ENCODE measurements at regions not wholly inside any gene's neighbourhood (a gene's known extent, or its start where the extent isn't known, plus 50 kb on each side); places are given as distances from the start of the nearest gene placed in this dataset.

DNA sequence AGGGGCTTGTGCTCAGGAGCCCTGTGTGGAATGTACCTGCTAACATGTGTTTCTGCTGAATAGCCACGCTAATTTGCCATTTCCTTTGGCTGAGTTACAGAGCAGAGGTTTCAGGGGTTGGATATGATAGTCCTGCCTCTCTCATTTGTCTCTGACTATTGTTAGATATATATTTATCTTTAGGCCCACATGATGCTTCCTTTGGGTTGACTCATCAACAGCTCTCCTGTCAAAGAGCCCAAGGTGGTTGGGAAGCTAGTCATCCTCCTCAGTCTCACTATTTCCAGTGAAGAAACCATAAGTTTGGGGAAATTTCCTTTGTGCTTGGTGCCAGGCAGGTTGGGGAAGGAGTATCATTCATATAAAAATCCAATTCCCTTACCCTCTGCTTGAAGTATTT, 1194.6 kb downstream of the ZPLD1 start:
- DNase-seq (ENCODE audit: low spot score), result no peak

DNA sequence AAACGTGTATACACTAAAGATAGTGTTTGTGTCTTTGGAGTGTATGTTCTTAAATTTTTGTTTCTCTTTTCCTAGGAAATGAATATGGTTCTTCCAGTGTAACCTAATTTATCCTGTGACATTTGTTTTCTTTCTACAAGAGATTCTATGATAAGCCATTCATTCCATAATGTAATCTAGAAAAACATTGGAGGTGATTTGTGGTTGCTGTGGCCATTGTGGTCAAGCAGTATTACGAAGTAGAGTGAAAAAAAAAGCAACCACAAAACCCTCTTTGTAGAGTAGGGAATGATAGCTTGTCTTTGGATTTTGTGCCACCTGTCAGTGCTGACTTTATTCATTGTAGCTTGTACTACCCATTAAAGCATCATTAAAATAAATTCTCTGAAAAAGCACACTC, 1209.6 kb downstream of the ZPLD1 start:
- DNase-seq (ENCODE audit: low spot score), result no peak

DNA sequence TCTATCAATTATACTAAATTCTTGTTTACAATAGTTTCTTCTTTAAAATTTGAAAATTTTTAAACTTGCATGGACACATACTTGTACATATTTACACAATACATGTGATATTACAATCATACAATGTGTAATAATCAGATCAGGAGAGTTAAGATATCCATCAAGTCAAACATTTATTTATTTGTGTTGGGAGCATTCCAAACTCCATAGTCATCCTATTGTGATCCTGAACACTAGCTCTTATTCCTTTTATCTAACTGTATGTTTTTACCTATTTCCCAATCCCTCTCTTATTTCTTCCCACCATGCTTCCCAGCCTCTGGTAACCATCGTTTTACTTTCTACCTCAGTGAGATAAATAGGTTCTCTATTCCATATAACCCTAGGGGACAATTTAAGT, 1219.2 kb downstream of the ZPLD1 start:
- no peak for DNase-seq (ENCODE audit: low spot score)

DNA sequence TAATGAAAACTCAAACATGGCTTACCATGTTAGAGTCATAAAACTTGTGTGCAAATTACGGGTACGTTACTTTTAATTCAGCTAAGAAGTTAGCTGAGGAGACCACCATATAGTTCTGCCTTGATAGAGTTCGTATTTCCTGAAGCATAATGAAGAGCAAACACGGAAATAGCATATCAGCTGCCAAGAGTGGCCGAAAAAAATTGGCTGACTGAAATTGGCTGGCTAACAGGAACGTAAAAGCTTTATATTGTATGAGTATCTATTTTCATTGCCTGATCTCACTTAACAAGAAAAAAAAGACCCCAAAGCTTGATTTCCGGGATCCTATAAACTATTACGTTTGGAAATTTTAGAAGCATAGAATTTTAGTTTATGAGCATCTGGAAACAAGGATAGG, 1222.9 kb downstream of the ZPLD1 start:
- no peak for DNase-seq (ENCODE audit: low spot score)

DNA sequence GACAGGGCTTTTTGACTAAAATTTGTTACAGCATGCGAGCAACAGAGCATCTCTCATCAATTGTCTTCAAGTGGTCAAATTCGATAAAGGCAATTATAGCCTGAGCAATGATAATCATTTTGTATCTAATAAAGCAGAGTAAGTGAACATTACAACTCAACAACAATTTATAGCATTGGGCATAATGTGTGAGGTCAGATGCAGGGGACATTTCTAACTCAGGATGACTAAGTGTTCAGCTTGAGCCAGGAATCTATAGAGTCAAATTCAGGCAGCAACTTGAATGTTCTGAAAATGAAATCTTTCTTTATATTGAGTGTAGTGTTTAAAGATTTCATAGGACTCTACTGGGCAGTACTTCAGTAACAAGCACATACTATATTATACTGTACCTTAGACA, 1226.0 kb downstream of the ZPLD1 start:
- DNase-seq (ENCODE audit: low spot score), result no peak

DNA sequence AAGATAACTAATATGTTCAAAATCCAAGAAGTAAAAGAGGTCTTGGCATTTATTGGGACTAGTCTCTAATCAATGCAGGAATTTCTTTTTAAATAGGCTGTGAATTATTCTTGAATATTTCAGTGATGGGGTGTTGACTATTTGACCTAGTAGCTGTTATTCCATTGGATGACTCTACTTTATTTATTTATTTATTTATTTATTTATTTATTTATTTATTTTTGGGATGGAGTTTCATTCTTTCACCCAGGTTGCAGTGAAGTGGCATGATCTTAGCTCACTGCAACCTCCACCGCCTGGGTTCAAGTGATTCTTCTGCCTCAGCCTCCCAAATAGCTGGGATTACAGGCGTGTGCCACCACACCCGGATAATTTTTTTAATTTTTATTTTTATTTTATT, 1227.8 kb downstream of the ZPLD1 start:
- no peak for DNase-seq (ENCODE audit: low spot score)

DNA sequence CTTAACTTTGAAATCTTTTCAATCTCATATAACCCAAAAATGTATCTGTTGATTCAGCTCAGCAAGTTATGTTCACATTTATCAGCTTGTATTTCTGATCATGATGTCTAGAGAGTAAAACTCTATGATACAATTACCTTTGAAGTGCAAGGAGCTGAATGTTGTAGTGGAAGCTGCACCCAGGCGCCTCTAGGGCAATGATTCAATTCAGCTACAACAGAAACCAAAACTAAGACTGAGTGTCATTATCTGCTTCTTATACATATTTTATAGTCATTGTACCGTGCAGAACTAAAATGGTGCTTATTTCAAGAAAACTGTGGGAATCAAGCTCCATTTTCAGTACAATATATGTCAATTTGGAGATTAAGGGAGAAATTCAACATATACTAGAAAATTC, 1237.5 kb downstream of the ZPLD1 start:
- no peak for DNase-seq (ENCODE audit: low spot score)

DNA sequence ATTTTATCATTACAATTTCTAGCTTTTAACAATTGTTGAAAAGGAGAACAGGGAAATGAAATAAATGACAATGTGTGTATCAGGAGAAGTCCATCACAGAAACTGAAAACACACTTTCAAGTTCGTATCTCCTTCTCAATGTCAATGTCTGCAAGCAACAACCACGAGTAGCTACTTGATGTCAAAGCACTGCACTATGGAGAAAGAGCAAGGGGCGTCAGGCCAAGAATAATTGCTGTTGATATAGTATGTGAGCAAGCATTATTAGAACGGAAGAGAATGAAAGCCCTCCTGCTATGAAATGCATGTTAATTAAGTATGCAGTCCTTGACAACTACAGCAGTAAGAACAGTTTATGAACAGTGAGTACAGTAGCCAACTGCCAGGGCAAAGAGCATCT, 1250.1 kb downstream of the ZPLD1 start:
- DNase-seq (ENCODE audit: low spot score), result no peak

DNA sequence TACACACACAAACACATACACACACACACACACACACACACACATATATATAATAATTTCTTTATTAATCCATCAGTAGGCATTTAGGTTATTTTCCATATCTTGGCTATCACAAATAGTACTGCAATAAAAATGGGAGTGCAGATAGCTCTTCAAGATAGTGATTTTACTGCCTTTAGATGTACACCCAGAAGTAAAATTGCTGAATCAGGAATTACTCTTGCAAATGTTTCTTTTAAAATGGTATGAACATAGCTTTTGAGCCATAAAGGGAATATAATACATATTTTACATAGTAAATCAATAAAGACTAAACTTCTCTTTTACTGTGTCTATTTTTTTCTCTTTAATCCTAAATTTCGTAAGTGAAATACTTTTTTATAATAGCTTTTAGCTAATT, 1251.1 kb downstream of the ZPLD1 start:
- no peak for DNase-seq (ENCODE audit: low spot score)

DNA sequence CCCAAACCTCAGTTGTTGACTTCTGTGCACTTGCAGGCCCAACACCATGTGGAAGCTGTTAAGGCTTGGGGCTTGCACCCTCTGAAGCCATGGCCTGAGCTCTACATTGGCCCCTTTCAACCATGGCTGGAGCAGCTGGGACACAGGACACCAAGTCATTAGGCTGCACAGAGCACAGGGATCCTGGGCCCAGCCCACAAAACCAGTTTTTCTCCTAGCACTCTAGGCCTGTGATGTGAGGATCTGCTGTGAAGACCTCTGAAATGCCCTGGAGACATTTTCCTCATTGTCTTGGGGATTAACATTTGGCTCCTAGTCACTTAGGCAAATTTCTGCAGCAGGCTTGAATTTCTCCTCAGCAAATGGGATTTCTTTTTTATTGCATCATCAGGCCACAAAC, 1255.7 kb downstream of the ZPLD1 start:
- DNase-seq (ENCODE audit: low spot score), result no peak

DNA sequence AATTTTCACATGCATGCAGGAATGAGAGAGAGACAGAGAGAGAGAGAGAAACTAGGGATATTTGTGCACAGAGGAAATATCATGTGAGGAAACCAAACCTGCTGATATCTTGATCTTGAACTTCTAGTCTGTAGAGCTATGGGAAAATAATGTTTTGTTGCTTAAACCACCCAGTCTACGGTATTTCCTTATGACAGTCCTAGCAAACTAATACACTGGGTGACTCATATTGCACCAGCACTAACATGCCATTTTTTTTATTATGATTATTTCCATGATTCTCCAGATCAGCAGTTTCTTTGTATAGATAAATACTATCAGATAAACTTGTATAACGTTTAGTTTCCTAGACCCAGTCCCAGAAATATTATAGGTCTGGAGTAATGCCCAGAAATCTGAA, 1259.0 kb downstream of the ZPLD1 start:
- DNase-seq (ENCODE audit: low spot score), result no peak

DNA sequence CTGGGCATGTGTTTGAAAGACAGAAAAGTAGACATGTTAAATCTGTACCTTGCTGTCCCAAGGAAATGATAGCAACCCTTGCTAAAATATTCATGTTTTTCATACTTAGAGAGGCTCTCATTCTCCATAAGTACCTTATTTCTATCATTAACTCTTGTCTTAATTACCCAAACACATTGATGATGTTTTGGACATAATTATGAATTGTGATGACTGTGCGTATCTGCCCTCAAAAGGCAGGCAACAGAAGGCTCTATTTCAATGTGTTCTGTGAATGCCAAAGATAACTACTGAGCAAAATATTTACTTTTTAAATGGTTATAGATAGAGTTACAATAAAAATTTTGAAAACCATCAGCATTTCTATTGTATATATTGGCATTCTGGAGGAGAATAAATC, 1263.8 kb downstream of the ZPLD1 start:
- DNase-seq (ENCODE audit: low spot score), result no peak

DNA sequence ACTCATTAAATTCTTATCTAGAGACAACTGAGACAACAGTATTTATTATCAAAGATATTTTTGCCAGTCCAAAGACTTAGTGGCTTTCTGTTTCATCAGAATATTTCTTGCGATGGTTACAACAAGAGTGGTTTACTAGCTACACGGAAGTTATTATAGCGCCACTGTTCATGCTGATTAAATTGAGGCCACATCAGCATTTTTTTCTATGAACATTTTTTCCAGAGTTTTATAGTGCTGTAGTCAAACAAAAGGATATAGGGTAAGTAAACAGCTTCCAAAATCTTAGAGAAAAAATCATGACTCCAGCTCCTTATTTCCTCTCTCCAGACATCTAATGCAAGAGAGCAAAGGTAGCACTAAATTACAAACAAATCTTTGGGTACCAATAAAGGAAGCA, 1264.4 kb downstream of the ZPLD1 start:
- DNase-seq (ENCODE audit: low spot score), result no peak

DNA sequence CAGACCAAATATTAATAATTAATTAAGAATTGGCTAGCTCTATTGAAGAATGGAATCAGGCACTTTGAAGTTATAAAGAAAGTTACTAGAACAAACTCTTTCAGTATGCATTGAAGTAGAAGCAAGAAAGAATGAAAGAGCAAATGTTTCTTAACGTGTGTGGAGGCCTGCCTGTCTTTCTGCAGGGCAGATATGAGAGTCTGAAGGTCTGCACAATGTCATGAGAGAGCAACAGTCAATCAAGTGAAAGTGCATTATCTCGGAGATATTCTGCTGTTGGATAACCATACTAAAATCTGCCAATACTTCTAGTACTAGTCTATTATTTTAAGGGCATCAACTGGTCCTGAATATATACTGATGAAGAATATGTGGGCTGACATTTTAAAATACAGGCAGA, 1270.8 kb downstream of the ZPLD1 start:
- DNase-seq (ENCODE audit: low spot score), result no peak

DNA sequence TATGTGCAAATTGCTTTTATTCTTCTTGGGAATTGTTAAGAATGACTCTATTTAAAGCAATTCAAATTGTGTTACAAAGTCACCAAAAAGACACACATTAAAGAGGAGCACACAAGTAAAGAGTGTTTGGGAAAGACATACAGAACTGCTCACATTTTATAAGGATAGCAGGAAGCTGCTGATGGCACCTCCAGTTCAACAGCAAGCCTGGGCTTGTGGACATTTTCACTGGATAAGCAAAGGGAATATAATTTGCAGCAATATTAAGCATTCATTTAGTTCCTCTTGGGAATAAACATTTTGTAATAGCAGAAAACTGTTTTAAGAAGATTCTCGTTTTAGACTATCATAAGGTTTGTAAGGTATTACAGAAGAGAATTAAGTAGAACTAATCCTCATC, 1271.9 kb downstream of the ZPLD1 start:
- DNase-seq (ENCODE audit: low spot score), result no peak

DNA sequence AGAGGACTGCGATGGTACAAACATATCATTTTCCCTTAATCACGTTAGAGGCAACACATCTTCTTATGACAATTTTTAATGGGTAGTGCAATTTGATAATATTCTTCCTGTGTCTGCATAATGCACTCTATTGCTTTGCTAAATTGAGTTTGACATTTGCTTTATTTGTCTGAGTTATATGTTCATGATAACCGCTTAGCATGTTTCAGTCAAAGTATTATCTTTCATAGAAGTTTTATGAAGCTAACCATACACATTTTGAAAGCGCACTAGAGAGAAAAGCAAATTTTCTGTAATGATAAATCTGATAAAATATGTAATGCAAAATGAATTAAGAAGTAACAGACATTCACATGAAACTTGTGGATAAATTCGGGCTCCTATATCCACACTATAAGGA, 1276.9 kb downstream of the ZPLD1 start:
- no peak for DNase-seq (ENCODE audit: low spot score)

DNA sequence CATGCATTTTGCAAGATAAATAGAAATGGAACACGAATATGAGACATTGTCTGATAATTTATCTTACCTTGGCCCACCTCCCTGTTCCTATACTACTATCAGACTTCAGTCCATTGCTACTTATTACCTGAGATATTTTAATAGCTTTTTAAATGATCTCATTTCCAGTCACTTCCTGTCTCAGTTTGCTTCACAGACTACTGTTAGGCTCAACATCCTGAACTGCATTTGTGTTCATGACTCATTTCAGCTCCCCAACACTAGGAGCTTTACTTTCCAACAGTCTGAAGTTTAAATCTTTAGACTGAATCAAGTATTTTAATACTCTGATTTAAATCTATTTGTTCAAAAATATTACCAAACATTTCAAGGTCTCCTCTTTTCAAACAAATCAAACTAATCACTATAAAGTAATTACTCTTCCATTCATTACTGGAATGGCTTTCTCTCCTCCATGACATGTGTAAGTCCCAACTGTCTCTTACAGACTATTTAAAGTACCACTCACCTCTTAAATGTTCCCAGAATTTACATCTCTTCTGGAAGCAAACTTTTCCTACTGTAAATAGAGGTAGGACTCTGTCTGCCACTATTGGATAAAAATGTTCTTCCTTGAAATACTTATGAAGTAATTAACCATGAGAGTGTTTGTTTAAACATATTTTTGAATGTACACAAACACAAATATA, 1277.6 kb downstream of the ZPLD1 start:
- DNase-seq (ENCODE audit: low spot score), result no peak

DNA sequence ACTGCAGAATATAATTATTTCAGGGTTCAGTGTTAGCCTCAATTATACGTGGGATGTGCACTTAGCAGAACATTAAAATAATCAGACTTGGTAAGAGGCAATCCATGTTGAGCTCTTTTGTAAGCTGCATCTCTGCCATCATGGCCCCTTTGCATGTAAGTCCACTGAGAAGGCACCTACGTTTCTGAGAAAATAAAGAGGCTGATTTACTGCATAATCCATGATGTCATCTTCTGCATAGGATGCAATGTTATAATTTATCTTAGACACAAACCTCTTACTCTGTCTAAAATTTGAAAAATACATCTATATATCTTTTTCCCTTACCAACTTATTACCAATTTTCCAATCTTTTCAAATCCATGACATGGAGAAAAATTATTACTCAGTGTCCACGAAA, 1294.7 kb downstream of the ZPLD1 start:
- DNase-seq (ENCODE audit: low spot score), result no peak

DNA sequence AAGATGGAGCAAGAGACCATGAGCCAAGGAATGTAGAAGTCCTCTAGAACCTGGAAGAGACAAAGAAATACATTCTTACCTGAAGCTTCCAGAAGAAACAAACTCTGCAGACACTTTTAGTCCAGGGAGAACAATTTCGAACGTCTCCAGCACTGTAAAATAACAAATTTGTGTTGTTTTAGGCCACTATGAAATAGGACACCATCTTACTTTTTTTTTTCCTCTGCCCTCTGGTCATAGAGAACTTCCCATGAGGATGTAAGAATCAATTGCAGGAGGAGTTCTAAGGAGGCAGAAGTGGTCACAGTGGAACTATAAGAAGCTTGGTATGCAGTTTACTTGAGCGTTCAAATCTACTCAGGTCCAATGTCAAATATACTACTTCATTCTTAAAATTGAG, 1295.9 kb downstream of the ZPLD1 start:
- no peak for DNase-seq (ENCODE audit: low spot score)

DNA sequence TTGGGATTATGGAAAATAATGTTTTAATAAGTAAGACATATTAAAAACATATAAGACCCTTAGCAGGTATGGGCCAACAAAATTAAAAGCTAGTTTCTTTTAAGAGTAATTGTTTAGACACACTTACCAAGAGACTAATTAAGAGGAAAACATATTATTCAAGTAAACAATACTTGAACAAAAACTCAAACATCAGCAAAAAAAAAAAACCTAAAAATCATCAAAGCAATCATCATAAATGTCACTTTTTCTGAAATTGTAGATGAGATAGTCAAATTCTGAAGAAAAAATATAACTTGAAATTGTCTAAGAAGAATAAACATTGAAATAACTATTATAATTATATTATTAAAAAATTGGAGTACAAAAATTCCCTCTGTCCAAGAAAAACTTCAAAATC, 1318.2 kb downstream of the ZPLD1 start:
- no peak for DNase-seq (ENCODE audit: low spot score)

DNA sequence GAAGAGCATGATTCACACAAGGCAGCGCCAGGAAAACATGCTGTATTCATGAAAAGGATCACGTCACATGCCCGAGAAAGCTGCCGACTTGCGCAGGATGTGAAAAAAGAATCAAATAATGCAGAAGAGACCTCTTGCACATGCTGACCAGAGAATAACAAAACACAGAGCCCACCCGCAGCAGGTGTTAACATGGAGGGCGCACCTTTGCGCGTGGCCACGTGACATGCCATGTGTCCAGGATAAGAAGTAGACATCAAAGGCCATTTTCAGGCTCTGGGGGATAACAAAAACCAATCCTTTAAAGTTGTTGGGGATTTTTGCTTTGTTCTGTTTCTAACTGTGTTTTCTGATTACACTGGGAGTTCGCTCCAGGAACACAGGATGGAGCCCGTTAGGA, 1332.8 kb downstream of the ZPLD1 start:
- no peak for DNase-seq (ENCODE audit: low spot score)

DNA sequence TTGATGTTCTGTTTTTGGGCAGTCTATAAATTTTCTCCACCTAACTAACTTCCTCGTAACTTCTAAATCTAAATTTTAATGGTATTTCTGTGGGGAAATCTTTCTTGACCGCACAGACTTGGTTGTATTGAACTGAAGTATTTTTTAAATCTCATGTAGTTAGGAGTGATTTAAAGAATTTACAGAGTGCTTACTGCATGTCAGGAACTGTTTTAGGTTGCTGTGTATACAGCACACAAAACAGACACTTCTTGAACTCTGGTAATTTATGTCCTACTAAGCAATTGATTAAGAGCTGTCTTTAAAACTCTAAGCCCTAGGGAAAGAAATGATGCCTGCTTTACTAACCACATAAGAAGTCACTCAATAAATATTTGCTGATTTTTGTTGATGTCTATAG, 1350.2 kb downstream of the ZPLD1 start:
- no peak for DNase-seq (ENCODE audit: low spot score)

DNA sequence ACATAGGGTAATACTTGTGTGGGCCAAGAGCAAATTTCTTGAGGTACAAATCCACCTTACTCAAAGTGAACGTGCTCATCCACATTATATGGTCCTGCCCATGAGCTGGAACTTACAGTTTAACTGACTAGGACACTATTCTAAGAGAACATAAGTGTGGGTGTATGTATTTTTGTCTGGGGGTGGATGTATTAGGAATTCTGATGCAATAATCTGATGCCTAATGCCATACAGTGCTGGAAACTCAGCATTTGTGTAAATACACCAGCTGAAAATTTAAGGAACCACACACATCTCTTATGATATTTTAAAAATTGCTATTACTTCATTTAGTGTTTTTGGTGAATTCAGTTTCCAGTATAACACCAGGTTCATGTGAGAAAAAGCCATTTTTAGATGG, 1350.7 kb downstream of the ZPLD1 start:
- no peak for DNase-seq (ENCODE audit: low spot score)

DNA sequence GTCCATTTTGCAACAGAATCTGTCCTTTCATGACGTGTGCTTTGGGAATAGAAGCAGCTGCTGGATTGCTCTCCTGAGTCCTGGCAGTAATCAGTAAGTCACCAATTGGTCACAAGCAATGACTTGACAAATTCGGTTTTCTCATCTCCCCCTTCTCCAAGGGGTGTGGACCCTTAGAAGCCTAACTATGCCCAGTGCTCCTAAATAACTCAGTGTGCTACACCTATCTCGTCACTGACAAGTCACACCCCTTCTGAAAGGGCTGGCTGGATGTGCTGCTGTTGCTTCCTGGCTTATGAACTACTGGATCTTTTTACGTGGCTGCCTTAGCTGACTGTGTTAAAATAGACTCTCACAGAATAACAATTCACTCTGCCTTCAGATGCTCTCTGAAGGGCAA, 1351.5 kb downstream of the ZPLD1 start:
- DNase-seq (ENCODE audit: low spot score), result no peak

All from HuH-7 (cell line).